ENCODE measurements at regions not wholly inside any gene's neighbourhood (a gene's known extent, or its start where the extent isn't known, plus 50 kb on each side); places are given as distances from the start of the nearest gene placed in this dataset.

GRCh38 chr6:81075974-81076373 is 676.5 kb downstream of the TENT5A start:
- H3K4me3 ChIP-seq (ENCODE audit: low read depth, poor library complexity, severe bottlenecking) = no peak overlapping the region
- 54 to 62% methylated on average over 5 of the region's 5 CpGs for WGBS, 2 donors
- TF ChIP-seq CTCF (IDR thresholded peaks at IDR 0.05) = no peak
- no peak for TF ChIP-seq POLR2A (IDR thresholded peaks at IDR 0.05)
- DNase-seq (ENCODE audit: low spot score in 2 of 2) = no peak
- intact Hi-C loops (cut with DNase I; ENCODE audit: low total_unique reads) = no loop called here

- DNase-seq (ENCODE audit: low spot score in 2 of 2) = no peak
- no peak overlapping the region for H3K4me3 ChIP-seq (ENCODE audit: low read depth, poor library complexity, severe bottlenecking)
- intact Hi-C loops (cut with DNase I; ENCODE audit: low total_unique reads) = no loop called here
- TF ChIP-seq CTCF (IDR thresholded peaks at IDR 0.05) (no peak), POLR2A (IDR thresholded peaks at IDR 0.05) (no peak)
These were observed 679.2 kb downstream of the TENT5A start for GRCh38 chr6:81073318-81073717.

- intact Hi-C loops (cut with DNase I; ENCODE audit: low total_unique reads) = no loop called here
- WGBS, 2 donors = 58 to 79% methylated on average over 1 of the region's 1 CpG
- TF ChIP-seq CTCF (IDR thresholded peaks at IDR 0.05) (no peak), POLR2A (IDR thresholded peaks at IDR 0.05) (no peak)
These were observed 681.4 kb downstream of the TENT5A start for GRCh38 chr6:81071121-81071520.

GRCh38 chr6:81067057-81067456 is 685.4 kb downstream of the TENT5A start:
- intact Hi-C loops (cut with DNase I; ENCODE audit: low total_unique reads) = no loop called here
- no peak for DNase-seq (ENCODE audit: low spot score in 2 of 2)
- TF ChIP-seq CTCF (IDR thresholded peaks at IDR 0.05) (no peak), POLR2A (IDR thresholded peaks at IDR 0.05) (no peak)
- H3K4me3 ChIP-seq (ENCODE audit: low read depth, poor library complexity, severe bottlenecking) = no peak overlapping the region
- WGBS, 2 donors = 71 to 77% methylated on average over 2 of the region's 2 CpGs

More at GRCh38 chr6:81071121-81071520, 681.4 kb downstream of the TENT5A start:
- H3K4me3 ChIP-seq (ENCODE audit: low read depth, poor library complexity, severe bottlenecking) = no peak overlapping the region
- DNase-seq (ENCODE audit: low spot score in 2 of 2) = no peak

GRCh38 chr6:81063891-81064290 is 688.6 kb downstream of the TENT5A start:
- TF ChIP-seq CTCF (IDR thresholded peaks at IDR 0.05) (no peak), POLR2A (IDR thresholded peaks at IDR 0.05) (no peak)
- 65 to 79% methylated on average over 4 of the region's 4 CpGs for WGBS, 2 donors
- intact Hi-C loops (cut with DNase I; ENCODE audit: low total_unique reads) = no loop called here
- H3K4me3 ChIP-seq (ENCODE audit: low read depth, poor library complexity, severe bottlenecking) = no peak overlapping the region
- no peak for DNase-seq (ENCODE audit: low spot score in 2 of 2)

GRCh38 chr6:81054036-81054435 is 698.4 kb downstream of the TENT5A start:
- DNase-seq (ENCODE audit: low spot score in 2 of 2) = no peak
- intact Hi-C loops (cut with DNase I; ENCODE audit: low total_unique reads) = no loop called here
- TF ChIP-seq POLR2A (IDR thresholded peaks at IDR 0.05) = no peak
- no peak for TF ChIP-seq CTCF (IDR thresholded peaks at IDR 0.05)
- H3K4me3 ChIP-seq (ENCODE audit: low read depth, poor library complexity, severe bottlenecking) = no peak overlapping the region
- 32 to 54% methylated on average over 2 of the region's 2 CpGs for WGBS, 2 donors

Measured in lower leg skin (tissue), 4 donors.